Erythroblast (primary cell): ENCODE measurements at regions not wholly inside any gene's neighbourhood (a gene's known extent, or its start where the extent isn't known, plus 50 kb on each side); places are given as distances from the start of the nearest gene placed in this dataset.
A peak's percentile ranks its signal among the peaks of the same experiment; 100 is the strongest.
"Not testable (repeated sequence)": the region's sequence is repeated elsewhere in the genome, so short reads cannot be mapped to it uniquely, and the experiment has no call there.

Experiments used
- DNase-seq, 2 experiments: peaks; one replicate each; lab custom pipeline; 2025; lab: John Stamatoyannopoulos, UW
- GATA1 ChIP-seq: IDR thresholded peaks from 2 replicates; pipeline ENCODE4 v1.6.1; 2011; ENCODE audit warnings: low read depth, mild to moderate bottlenecking, control low read depth, low read length, moderate library complexity
- POLR2A ChIP-seq: IDR thresholded peaks from 2 replicates; pipeline ENCODE4 v1.6.1; 2011; ENCODE audit warnings: mild to moderate bottlenecking, low read length

DNA sequence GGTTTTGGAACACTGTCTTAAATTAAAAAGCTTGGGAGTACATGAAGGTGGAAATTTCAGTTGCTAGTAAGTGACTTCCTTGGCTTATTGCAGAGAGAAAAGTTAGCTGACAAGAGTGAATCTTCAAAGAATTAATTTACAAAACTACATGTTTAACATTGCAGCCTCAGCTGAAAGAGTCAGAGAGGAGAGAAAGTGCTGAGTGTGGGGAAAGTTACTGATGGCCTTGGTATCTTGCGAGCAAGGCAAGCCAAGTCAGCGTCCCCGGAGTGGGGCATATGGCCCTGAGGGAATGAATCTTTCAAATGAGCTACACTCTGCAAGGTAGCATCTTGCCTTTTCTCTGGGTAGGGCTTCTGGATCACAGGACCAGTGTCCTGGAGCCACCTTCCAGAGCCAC lies 131.3 kb downstream of the LPIN1 start:
- TF ChIP-seq GATA1 (no peak), POLR2A (no peak)
- DNase-seq, result no peak

- not testable (repeated sequence) for DNase-seq
Measured at GRCh38 chr2:11885253-11885652, 138.8 kb downstream of the LPIN1 start.

DNA sequence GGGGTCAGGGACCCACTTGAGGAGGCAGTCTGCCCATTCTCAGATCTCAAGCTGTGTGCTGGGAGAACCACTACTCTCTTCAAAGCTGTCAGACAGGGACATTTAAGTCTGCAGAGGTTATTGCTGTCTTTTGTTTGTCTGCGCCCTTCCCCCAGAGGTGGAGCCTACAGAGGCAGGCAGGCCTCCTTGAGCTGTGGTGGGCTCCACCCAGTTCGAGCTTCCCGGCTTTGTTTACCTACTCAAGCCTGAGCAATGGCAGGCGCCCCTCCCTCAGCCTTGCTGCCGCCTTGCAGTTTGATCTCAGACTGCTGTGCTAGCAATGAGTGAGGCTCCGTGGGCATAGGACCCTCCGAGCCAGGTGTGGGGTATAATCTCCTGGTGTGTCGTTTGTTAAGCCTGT lies 140.5 kb downstream of the LPIN1 start:
- DNase-seq, result not testable (repeated sequence)

DNA sequence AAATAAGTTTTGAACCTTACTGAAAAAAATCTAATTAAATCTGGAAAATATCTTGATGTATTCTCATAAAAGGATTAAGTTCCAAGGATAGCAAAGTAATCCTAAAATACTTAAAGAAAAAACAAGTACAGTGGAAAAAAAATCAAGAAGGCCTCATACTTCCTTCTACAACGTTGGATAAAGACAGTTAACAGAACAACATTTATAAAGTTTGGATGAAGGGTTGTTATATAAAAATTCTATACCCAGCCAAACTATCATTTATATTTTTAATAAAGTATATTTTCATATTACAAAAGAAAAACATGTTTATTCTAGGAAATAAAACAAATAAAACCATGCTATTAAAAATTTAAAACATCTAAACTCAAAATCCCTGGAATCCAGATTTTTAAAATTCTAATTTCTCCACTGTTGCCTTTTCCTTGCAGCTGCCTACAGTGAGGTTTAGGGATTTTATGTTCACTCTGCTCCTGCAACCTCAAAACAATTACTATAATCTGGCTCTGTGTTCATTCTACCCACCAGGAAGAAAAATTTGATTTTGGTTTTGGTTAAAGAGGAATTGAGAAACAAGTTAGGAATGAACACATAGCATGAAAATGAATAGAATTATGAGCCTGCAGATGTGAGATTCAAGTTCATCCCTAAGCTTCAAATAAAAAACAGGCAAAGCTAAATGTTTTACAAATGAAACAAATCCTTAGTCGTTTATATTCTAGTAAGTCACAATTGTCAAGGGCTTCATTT lies 142.8 kb downstream of the LPIN1 start:
- DNase-seq, result no peak
- TF ChIP-seq GATA1 (no peak), POLR2A (no peak)

DNA sequence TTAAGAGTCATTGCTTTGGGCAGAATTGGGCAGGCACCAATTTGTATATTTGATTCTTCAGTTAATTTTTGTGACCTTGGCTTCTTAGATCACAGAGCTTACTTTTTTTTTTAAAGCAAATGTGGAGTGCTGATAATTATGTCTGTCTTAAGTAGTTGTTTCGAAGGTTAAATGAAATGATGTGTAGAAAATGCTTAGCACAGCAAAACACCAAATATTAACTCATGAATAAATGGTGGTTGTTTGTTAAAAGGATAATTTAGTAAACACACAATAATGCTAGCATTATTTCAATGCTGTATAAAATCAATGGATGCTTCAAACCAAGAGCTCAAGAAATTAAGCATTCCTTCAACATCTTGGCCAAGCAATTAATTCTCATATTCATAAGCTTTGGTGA lies 143.4 kb downstream of the LPIN1 start:
- TF ChIP-seq GATA1 (no peak), POLR2A (no peak)
- DNase-seq, result no peak

DNA sequence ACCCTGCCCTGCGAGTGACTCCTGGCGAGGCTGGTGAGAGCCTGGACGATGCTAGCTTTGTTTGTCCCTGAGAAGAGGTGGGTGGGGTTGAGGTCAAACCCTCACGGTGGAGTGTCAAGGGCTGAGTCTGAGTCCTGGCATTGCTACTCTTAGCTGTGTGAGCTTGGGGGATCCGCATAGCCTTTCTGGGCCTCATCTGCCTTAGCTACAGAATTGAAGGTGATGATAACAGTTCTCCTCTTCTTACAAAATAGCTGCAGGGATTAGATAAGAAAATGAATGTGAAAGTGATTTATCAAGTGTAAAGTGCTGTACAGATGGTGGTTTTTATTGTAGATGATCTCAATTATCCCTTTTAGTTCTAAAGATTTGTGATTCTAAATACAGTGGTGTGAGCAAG lies 144.6 kb downstream of the LPIN1 start:
- TF ChIP-seq POLR2A, result no peak
- no peak for TF ChIP-seq GATA1
- peak in 1 of 2 experiments; percentile 54 for DNase-seq

GRCh38 chr2:11891671-11892440 lies 145.4 kb downstream of the LPIN1 start:
- DNase-seq, result no peak
- TF ChIP-seq POLR2A, result no peak
- TF ChIP-seq GATA1, result no peak

GRCh38 chr2:11896386-11896785 lies 150.0 kb downstream of the LPIN1 start:
- TF ChIP-seq POLR2A (no peak), GATA1 (no peak)

DNA sequence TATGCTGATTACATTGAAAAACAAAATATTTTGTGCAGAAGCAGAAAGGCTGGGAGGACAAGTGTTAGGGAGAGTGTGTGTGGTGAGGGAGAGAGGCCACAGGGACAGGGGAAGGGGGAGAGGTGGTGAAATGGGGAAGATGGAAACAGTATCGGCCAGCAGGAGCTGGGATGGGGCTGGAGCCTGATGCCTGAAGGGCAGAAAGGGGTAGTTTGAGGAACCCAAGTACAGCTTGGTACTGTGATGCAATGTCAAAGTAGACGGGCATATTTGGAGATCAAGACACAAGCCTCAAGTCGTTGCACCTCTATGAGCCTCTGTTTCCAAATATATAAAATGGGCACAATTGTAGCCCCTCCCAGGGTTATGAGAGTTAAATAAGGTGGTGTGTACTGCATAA lies 152.1 kb downstream of the LPIN1 start:
- DNase-seq, result no peak
- no peak for TF ChIP-seq GATA1
- TF ChIP-seq POLR2A, result no peak

More at GRCh38 chr2:11896386-11896785, 150.0 kb downstream of the LPIN1 start:
- DNase-seq, result no peak

GRCh38 chr2:11899264-11899818 lies 152.9 kb downstream of the LPIN1 start:
- TF ChIP-seq GATA1 (no peak), POLR2A (no peak)
- DNase-seq, result no peak

GRCh38 chr2:11900891-11901290 lies 154.5 kb downstream of the LPIN1 start:
- not testable (repeated sequence) for DNase-seq

DNA sequence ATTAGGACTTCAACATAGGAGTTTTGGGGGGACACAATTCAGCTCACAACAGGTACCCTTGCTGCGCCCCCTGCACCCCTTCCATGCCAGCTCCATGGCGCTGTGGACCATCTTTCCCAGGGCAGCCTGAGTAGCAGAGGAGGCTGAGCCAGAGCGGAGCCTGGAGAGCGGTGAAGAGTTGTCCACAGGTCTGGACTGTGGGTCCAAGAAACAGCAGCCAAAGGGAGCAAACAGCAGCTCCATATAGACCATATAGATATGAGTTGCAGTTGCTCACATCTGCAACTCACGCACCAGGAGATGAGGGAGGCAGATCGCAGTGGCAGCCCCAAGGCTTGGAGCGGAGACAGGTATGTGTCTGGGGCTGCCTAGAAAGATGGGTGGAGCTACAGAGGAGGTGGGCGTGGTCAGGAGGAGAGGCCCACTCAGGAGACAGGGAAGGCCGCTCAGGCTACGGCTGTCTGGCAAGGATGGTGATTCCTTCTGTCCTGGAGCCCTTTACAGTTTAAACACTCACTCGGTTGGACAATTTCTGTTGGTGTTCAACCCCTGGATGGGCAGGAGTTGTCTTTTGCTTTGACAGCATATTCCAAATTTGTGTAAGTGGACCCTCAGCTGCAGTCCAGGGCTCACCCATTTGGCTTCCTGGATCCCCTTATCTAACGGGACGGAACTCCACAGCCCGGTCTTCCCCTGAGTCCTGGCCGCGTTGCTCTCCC lies 155.1 kb downstream of the LPIN1 start:
- no peak for DNase-seq
- TF ChIP-seq GATA1, result no peak
- TF ChIP-seq POLR2A, result no peak

DNA sequence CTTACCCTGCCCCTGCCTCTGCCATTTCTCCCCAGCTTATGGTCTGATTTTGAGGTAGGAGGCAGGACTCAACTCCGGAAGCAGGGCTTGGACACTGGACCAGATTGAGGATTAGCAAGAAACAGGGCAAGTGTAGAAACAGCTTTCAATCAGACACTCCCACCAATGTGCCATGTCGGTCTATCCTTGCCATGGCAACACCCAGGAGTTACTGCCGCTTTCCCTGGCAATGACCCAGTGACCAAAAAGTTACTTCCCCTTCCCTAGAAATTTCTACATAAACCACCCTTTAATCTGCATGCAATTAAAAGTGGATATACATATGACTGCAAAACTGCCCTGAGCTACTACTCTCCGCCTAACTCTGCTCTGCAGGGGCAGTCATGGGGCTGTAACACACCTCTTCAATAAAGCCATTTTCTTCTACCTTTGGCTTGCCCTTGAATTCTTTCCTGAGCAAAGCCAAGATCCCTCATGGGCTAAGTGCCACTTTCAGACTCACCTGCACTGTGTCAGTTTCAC lies 156.7 kb downstream of the LPIN1 start:
- DNase-seq, result no peak
- TF ChIP-seq POLR2A, result no peak
- no peak for TF ChIP-seq GATA1

- TF ChIP-seq POLR2A (no peak), GATA1 (no peak)
- DNase-seq, result no peak
Measured at GRCh38 chr2:11904029-11904428, 157.6 kb downstream of the LPIN1 start.
